ENCODE measurements at regions not wholly inside any gene's neighbourhood (a gene's known extent, or its start where the extent isn't known, plus 50 kb on each side); places are given as distances from the start of the nearest gene placed in this dataset.

DNA sequence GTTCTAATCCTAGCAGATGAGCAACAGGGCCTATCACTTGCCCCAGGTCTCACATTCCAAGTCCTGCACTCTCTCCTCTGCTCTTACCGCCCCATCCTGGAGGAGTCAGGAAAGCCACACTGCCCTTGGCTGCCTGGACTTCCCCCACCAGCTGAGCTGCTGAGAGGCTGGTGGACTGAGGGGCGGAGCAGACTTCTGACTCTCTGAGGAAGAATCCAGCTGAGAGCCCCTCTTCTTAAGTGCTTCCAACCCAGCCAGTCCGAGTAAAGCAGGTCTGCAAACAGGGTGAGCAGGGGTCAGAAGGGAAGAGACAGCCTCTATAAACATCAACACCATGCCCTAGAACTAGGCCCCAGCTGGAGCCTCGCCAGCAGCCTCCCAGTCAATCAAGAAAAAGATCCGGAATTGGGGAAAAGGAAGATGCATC, 92.4 kb upstream of the TMEM72 start:
- TF ChIP-seq BACH2 (CRISPR knock-in tag; IDR thresholded peaks at IDR 0.05; ENCODE audit: borderline replicate concordance) (no peak), ARNTL (CRISPR knock-in tag; IDR thresholded peaks at IDR 0.05; ENCODE audit: borderline replicate concordance, low read depth) (no peak), CSRNP3 (CRISPR knock-in tag; IDR thresholded peaks at IDR 0.05) (no peak), ZFP30 (CRISPR knock-in tag; IDR thresholded peaks at IDR 0.05) (no peak), ESRRG (CRISPR knock-in tag; IDR thresholded peaks at IDR 0.05) (no peak), ISL1 (CRISPR knock-in tag; IDR thresholded peaks at IDR 0.05) (no peak), TOX (CRISPR knock-in tag; IDR thresholded peaks at IDR 0.05; ENCODE audit: borderline replicate concordance) (no peak), ZNF70 (CRISPR knock-in tag; IDR thresholded peaks at IDR 0.05) (no peak)
- ATAC-seq = no peak

DNA sequence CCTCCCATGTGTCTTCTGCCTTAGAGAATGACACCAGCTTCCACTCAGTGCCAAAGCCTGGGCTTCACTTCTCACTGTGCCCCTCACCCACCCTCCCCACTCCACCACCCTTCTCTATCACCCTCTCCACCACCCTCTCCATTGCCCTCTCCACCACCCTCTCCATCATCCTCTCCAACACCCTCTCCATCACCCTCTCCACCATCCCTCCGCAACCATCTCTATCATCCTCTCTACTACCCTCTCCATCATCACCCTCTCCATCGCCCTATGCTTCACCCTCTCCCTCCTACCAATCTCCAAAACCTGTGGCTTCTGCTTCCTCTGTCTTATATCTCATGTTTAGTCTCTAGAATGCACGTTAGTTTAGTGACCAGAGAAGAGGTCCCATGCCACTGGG, 91.0 kb upstream of the TMEM72 start:
- no peak for TF ChIP-seq TCF4 (CRISPR knock-in tag; IDR thresholded peaks at IDR 0.05; ENCODE audit: borderline replicate concordance)
- no peak for TF ChIP-seq ZNF70 (CRISPR knock-in tag; IDR thresholded peaks at IDR 0.05)
- ATAC-seq = no peak

DNA sequence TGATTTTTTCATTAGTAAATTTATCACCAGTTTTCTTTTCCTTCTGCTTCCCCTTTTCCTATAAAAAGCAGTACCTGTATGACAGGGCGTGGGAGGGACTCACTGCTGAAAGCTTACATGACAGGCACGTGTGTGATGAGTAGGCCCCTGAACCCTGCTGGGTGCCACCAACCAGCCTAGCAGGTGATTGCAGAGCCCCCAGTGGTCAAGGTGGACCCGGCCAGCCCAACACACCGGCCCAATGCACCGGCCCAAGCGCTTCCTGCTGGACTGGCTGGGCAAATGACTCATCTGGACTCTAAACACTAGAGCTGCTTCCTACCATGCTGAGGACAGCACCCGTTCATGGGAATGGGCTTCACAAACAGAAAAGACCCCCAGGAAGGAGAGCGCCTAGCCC, 89.8 kb upstream of the TMEM72 start:
- TF ChIP-seq SNAI2 (CRISPR knock-in tag; IDR thresholded peaks at IDR 0.05) = no peak
- no peak for TF ChIP-seq BACH2 (CRISPR knock-in tag; IDR thresholded peaks at IDR 0.05; ENCODE audit: borderline replicate concordance)
- no peak for TF ChIP-seq PPARA (CRISPR knock-in tag; IDR thresholded peaks at IDR 0.05; ENCODE audit: borderline replicate concordance)
- TF ChIP-seq TOX (CRISPR knock-in tag; IDR thresholded peaks at IDR 0.05; ENCODE audit: borderline replicate concordance) = no peak
- TF ChIP-seq, protein P1, sequence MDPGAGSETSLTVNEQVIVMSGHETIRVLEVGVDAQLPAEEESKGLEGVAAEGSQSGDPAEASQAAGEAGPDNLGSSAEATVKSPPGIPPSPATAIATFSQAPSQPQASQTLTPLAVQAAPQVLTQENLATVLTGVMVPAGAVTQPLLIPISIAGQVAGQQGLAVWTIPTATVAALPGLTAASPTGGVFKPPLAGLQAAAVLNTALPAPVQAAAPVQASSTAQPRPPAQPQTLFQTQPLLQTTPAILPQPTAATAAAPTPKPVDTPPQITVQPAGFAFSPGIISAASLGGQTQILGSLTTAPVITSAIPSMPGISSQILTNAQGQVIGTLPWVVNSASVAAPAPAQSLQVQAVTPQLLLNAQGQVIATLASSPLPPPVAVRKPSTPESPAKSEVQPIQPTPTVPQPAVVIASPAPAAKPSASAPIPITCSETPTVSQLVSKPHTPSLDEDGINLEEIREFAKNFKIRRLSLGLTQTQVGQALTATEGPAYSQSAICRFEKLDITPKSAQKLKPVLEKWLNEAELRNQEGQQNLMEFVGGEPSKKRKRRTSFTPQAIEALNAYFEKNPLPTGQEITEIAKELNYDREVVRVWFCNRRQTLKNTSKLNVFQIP (CRISPR knock-in tag; IDR thresholded peaks at IDR 0.05; ENCODE audit: borderline replicate concordance, low read depth) = no peak
- TF ChIP-seq TSHZ2 (CRISPR knock-in tag; IDR thresholded peaks at IDR 0.05) = no peak
- ATAC-seq = no peak

DNA sequence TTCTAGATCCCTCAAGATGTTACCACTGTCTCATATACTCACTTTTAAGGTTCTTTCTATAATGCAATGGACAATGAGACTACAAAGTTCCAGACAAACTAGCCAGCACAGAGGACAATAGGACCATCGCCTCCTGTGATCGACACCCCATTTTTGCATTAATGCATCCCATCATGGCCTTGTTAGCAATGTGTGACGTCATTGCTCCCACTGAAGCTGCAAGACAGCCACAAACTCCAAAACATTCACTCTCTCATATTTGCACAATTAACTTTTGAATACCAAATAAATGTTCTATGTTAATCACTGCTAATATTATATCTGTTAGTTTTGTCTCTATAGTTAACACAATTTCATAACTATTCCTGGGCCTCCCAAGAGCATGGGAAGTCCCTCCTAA, 88.8 kb upstream of the TMEM72 start:
- no peak for ATAC-seq
- no peak for TF ChIP-seq ZNF70 (CRISPR knock-in tag; IDR thresholded peaks at IDR 0.05)
- no peak for TF ChIP-seq ESRRG (CRISPR knock-in tag; IDR thresholded peaks at IDR 0.05)
- TF ChIP-seq OSR1 (CRISPR knock-in tag; IDR thresholded peaks at IDR 0.05) = no peak

DNA sequence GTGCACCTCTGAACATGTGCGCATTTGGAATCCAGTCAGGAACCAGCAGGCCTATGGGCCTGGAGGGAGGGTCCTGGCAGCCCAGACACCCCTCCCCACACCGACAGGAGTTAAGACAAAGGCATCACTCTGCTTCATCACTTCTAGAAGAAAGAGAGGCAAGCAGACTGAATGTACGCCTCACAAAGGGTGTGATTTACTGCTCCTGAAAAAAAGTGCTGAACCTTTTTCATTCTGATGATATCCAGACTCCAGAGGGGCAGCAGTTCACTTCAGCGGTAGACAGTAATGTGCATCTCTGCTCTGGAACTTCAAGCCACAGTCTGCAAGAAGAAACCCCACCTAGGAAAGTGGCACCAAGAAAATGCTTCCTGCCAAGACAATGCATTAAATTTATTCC, 88.2 kb upstream of the TMEM72 start:
- TF ChIP-seq ISL1 (CRISPR knock-in tag; IDR thresholded peaks at IDR 0.05) = no peak
- TF ChIP-seq ZFP3 (CRISPR knock-in tag; IDR thresholded peaks at IDR 0.05) = no peak
- TF ChIP-seq CSRNP3 (CRISPR knock-in tag; IDR thresholded peaks at IDR 0.05) = no peak
- TF ChIP-seq TCF4 (CRISPR knock-in tag; IDR thresholded peaks at IDR 0.05; ENCODE audit: borderline replicate concordance) = no peak
- TF ChIP-seq ARNTL (CRISPR knock-in tag; IDR thresholded peaks at IDR 0.05; ENCODE audit: borderline replicate concordance, low read depth) = no peak
- no peak for ATAC-seq

GRCh38 chr10:44824607-44825006, 86.5 kb upstream of the TMEM72 start:
- no peak for ATAC-seq
- TF ChIP-seq GLIS3 (CRISPR knock-in tag; IDR thresholded peaks at IDR 0.05) (no peak), CSRNP3 (CRISPR knock-in tag; IDR thresholded peaks at IDR 0.05) (no peak), ZFP3 (CRISPR knock-in tag; IDR thresholded peaks at IDR 0.05) (no peak), OSR1 (CRISPR knock-in tag; IDR thresholded peaks at IDR 0.05) (no peak), ZC3H10 (CRISPR knock-in tag; IDR thresholded peaks at IDR 0.05) (no peak), ZNF565 (CRISPR knock-in tag; conservative IDR thresholded peaks at IDR 0.05; ENCODE audit: low read depth) (no peak), CSDC2 (CRISPR knock-in tag; IDR thresholded peaks at IDR 0.05) (no peak), RARB (CRISPR knock-in tag; IDR thresholded peaks at IDR 0.05) (no peak), ZNF8 (CRISPR knock-in tag; IDR thresholded peaks at IDR 0.05) (no peak), BACH2 (CRISPR knock-in tag; IDR thresholded peaks at IDR 0.05; ENCODE audit: borderline replicate concordance) (no peak)
- TF ChIP-seq, protein P2, sequence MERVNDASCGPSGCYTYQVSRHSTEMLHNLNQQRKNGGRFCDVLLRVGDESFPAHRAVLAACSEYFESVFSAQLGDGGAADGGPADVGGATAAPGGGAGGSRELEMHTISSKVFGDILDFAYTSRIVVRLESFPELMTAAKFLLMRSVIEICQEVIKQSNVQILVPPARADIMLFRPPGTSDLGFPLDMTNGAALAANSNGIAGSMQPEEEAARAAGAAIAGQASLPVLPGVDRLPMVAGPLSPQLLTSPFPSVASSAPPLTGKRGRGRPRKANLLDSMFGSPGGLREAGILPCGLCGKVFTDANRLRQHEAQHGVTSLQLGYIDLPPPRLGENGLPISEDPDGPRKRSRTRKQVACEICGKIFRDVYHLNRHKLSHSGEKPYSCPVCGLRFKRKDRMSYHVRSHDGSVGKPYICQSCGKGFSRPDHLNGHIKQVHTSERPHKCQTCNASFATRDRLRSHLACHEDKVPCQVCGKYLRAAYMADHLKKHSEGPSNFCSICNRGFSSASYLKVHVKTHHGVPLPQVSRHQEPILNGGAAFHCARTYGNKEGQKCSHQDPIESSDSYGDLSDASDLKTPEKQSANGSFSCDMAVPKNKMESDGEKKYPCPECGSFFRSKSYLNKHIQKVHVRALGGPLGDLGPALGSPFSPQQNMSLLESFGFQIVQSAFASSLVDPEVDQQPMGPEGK (CRISPR knock-in tag; IDR thresholded peaks at IDR 0.05; ENCODE audit: borderline replicate concordance) = no peak

All from SK-N-SH treated with all-trans-retinoic acid at 6 μM for 48 hours (cell line).